Colonic mucosa (tissue), 4 donors: ENCODE measurements at regions not wholly inside any gene's neighbourhood (a gene's known extent, or its start where the extent isn't known, plus 50 kb on each side); places are given as distances from the start of the nearest gene placed in this dataset.

Experiments
- DNase-seq: peaks from one replicate; pipeline ENCODE4 v3.0.0-alpha.2; 2020
- H3K27ac ChIP-seq: fragments of 200-600 bp; one replicate; pipeline ENCODE4 v1.8.0; 2021
- H3K27me3 ChIP-seq: fragments of 200-600 bp; one replicate; pipeline ENCODE4 v1.8.0; 2021
- H3K36me3 ChIP-seq: fragments of 200-600 bp; one replicate; pipeline ENCODE4 v1.8.0; 2021
- H3K4me1 ChIP-seq: fragments of 200-600 bp; one replicate; pipeline ENCODE4 v1.8.0; 2021; ENCODE audit warnings: mild to moderate bottlenecking
- H3K4me3 ChIP-seq: fragments of 200-600 bp; one replicate; pipeline ENCODE4 v1.8.0; 2021
- H3K9ac ChIP-seq, 2 donors: one replicate each; pipeline ENCODE4 v1.7.0; 2013; ENCODE audit warnings: control low read depth in 2 of 2, low read depth in 2 of 2, low read length in 2 of 2
- H3K9me3 ChIP-seq: fragments of 200-600 bp; one replicate; pipeline ENCODE4 v1.8.0; 2021
- CTCF ChIP-seq: fragments of 200-600 bp; IDR thresholded peaks from one replicate; pipeline ENCODE4 v1.8.0; 2022; ENCODE audit warnings: antibody characterized with exemption, mild to moderate bottlenecking
- intact Hi-C: fragments of 100-400 bp; cut with DNase I; formaldehyde crosslinking; loops from one replicate; pipeline ENCODE4 v1.14.1; 2022
- donor health status: healthy.
- donor health status: DM: no; HTN: no; CAD: no.
- donor health status: DM: no; HTN: no; CAD: no.

- Histone ChIP-seq H3K9me3 (no peaks in the 10 kb centered on the region), H3K27ac (no peak overlapping the region), H3K4me1 (no peaks in the 10 kb centered on the region), H3K4me3 (no peak overlapping the region), H3K9ac (no peak overlapping the region), H3K36me3 (no peaks in the 10 kb centered on the region), H3K27me3 (no peaks in the 10 kb centered on the region)
- DNase-seq, result no peak
- TF ChIP-seq CTCF, result no peak
- intact Hi-C loops, result no loop called here
Measured at GRCh38 chr1:229941160-229941559, 125.9 kb upstream of the GALNT2 start.

- no peak for TF ChIP-seq CTCF
- intact Hi-C loops, result no loop called here
- no peaks in the 10 kb centered on the region for H3K27me3 ChIP-seq
- H3K36me3 ChIP-seq, result no peaks in the 10 kb centered on the region
- H3K9ac ChIP-seq, result no peak overlapping the region
- H3K9me3 ChIP-seq, result no peaks in the 10 kb centered on the region
- DNase-seq, result no peak
- no peak overlapping the region for H3K4me3 ChIP-seq
- H3K4me1 ChIP-seq, result no peaks in the 10 kb centered on the region
- H3K27ac ChIP-seq, result no peak overlapping the region
Measured at GRCh38 chr1:229941831-229942230, 125.2 kb upstream of the GALNT2 start.

DNA sequence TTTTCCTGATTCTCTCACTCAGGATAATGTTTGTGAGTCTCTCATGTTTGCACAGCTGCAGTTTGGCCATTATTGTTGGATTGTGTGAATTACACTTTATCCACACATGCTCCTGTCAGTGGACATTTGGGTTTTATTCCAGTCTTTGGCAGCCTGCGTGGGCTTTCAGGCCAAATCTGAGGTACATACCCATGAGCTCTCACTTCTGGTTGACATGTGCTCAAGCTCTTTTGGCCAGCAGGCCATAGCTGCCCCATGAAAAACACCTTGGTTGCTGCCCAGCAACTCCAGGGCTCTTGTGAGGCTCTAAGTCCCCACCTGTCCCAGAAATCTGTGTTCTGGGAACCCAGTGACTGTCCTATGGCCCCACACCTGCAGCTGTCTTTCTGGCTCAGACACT is 124.5 kb upstream of the GALNT2 start:
- intact Hi-C loops, result no loop called here
- H3K9ac ChIP-seq, result no peak overlapping the region
- H3K36me3 ChIP-seq, result no peaks in the 10 kb centered on the region
- no peaks in the 10 kb centered on the region for H3K27me3 ChIP-seq
- H3K4me1 ChIP-seq, result no peaks in the 10 kb centered on the region
- H3K9me3 ChIP-seq, result no peaks in the 10 kb centered on the region
- no peak overlapping the region for H3K27ac ChIP-seq
- H3K4me3 ChIP-seq, result no peak overlapping the region
- DNase-seq, result no peak
- TF ChIP-seq CTCF, result no peak

GRCh38 chr1:229943148-229943714 is 123.8 kb upstream of the GALNT2 start:
- Histone ChIP-seq H3K9me3 (no peaks in the 10 kb centered on the region), H3K27ac (no peak overlapping the region), H3K36me3 (no peaks in the 10 kb centered on the region), H3K27me3 (no peaks in the 10 kb centered on the region), H3K9ac (no peak overlapping the region), H3K4me1 (no peaks in the 10 kb centered on the region), H3K4me3 (no peak overlapping the region)
- no peak for DNase-seq
- intact Hi-C loops, result no loop called here
- no peak for TF ChIP-seq CTCF

- Histone ChIP-seq H3K4me3 (no peak overlapping the region), H3K27ac (no peak overlapping the region), H3K9me3 (no peaks in the 10 kb centered on the region), H3K36me3 (no peaks in the 10 kb centered on the region), H3K9ac (no peak overlapping the region), H3K27me3 (no peaks in the 10 kb centered on the region), H3K4me1 (no peaks in the 10 kb centered on the region)
- DNase-seq, result no peak
- intact Hi-C loops, result no loop called here
- TF ChIP-seq CTCF, result no peak
Measured at GRCh38 chr1:229943988-229944743, 122.9 kb upstream of the GALNT2 start.
